Spleen (tissue), 11 donors: ENCODE measurements at regions not wholly inside any gene's neighbourhood (a gene's known extent, or its start where the extent isn't known, plus 50 kb on each side); places are given as distances from the start of the nearest gene placed in this dataset.

Experiments used
- DNase-seq: peaks from one replicate; pipeline ENCODE4 v3.0.0-alpha.2; 2020
- H3K27ac ChIP-seq, 8 donors: fragments of 200-600 bp; sonication (generic) in 7 of 8; 1 replicate in 4 of 8; 2 replicates in 4 of 8; pipeline versions ENCODE4 v1.5.0 to v1.8.0; 2016 to 2021; ENCODE audit warnings: inconsistent platforms in 4 of 8, mild to moderate bottlenecking in 4 of 8, moderate library complexity in 1 of 8
- H3K27me3 ChIP-seq, 7 donors: fragments of 200-600 bp; sonication (generic) in 6 of 7; replicated peaks in 1 of 7; 1 replicate in 4 of 7; 2 replicates in 3 of 7; pipeline versions ENCODE4 v1.5.0 to v1.8.0; 2016 to 2021; ENCODE audit warnings: inconsistent platforms in 3 of 7, mild to moderate bottlenecking in 1 of 7
- H3K36me3 ChIP-seq, 6 donors: fragments of 200-600 bp; sonication (generic) in 5 of 6; 1 replicate in 4 of 6; 2 replicates in 2 of 6; pipeline versions ENCODE4 v1.5.0 to v1.8.0; 2016 to 2021; ENCODE audit warnings: inconsistent platforms in 2 of 6
- H3K4me1 ChIP-seq, 6 donors: fragments of 200-600 bp; sonication (generic) in 5 of 6; 1 replicate in 3 of 6; 2 replicates in 3 of 6; pipeline versions ENCODE4 v1.5.0 to v1.8.0; 2016 to 2021; ENCODE audit warnings: inconsistent platforms in 3 of 6
- H3K4me3 ChIP-seq, 8 donors: fragments of 200-600 bp; sonication (generic) in 7 of 8; 1 replicate in 4 of 8; 2 replicates in 4 of 8; pipeline versions ENCODE4 v1.5.0 to v1.8.0; 2016 to 2021; ENCODE audit warnings: inconsistent platforms in 4 of 8, mild to moderate bottlenecking in 4 of 8, moderate library complexity in 2 of 8
- H3K9me3 ChIP-seq, 8 donors: fragments of 200-600 bp; sonication (generic) in 7 of 8; 1 replicate in 4 of 8; 2 replicates in 4 of 8; pipeline versions ENCODE4 v1.5.0 to v1.8.0; 2016 to 2021; ENCODE audit warnings: inconsistent platforms in 4 of 8
- CTCF ChIP-seq, 11 experiments: fragments of 200-600 bp in 7 of 11; fragments of 450-650 bp in 4 of 11; sonication (generic) in 4 of 11; IDR thresholded peaks in 8 of 11; conservative IDR thresholded peaks in 3 of 11; 1 replicate in 7 of 11; 2 replicates in 4 of 11; pipeline versions ENCODE4 v1.4.0 to v1.8.0; 2016 to 2021; ENCODE audit warnings: antibody characterized with exemption in 11 of 11, inconsistent platforms in 4 of 11, mild to moderate bottlenecking in 1 of 11
- POLR2A ChIP-seq, 3 donors: fragments of 450-650 bp; IDR thresholded peaks; one replicate each; pipeline ENCODE4 v1.5.1; 2017; ENCODE audit warnings: antibody characterized with exemption in 3 of 3, mild to moderate bottlenecking in 1 of 3
- POLR2AphosphoS5 ChIP-seq, 3 donors: sonication (generic); formaldehyde crosslinking; IDR thresholded peaks; one replicate each; pipeline ENCODE4 v1.5.1; 2017; ENCODE audit warnings: antibody characterized with exemption in 3 of 3
- WGBS, 5 donors: extraction: QIAGEN DNeasy Blood & Tissue Kit in 3 of 5; methylation state at CpG; one replicate each; pipeline versions ENCODE4 v1.1.5 to v1.1.7; 2013 to 2018; 5-methylcytosine and 5-hydroxymethylcytosine counted together
- intact Hi-C: fragments of 100-400 bp; cut with DNase I; formaldehyde crosslinking; loops from one replicate; pipeline ENCODE4 v1.15.0; 2023; ENCODE audit warnings: low total_unique reads
- donor health status: healthy with polysubstance abuse.
- donor health status: DM: no; HTN: no; CAD: no; lungs with moderate emphysema.
- donor health status: DM: no; HTN: no; CAD: no.
- donor health status: Bipolar disorder and iron deficiency.
- donor health status: healthy.
- donor health status: DM: no; HTN: no; CAD: no.
- donor health status: DM: yes; HTN: yes; CAD: no.

GRCh38 chr19:31570718-31571117, 221.5 kb upstream of the TSHZ3 start:
- no peaks in the 10 kb centered on the region for H3K36me3 ChIP-seq
- WGBS, 5 donors: 78 to 96% (median 88%) methylated on average over 4 of the region's 4 CpGs
- TF ChIP-seq POLR2A (IDR thresholded peaks at IDR 0.05): no peak
- no peak for TF ChIP-seq POLR2AphosphoS5 (IDR thresholded peaks at IDR 0.05)
- no peak for TF ChIP-seq CTCF (IDR thresholded peaks at IDR 0.05 in 8 of 11, conservative IDR thresholded peaks at IDR 0.05 in 3 of 11)
- H3K27me3 ChIP-seq: peaks cover 0 to 9% (median 0%) of the 10 kb centered on the region in 7 donors
- peaks cover 0 to 18% (median 0%) of the 10 kb centered on the region in 8 donors for H3K9me3 ChIP-seq
- DNase-seq: no peak
- no peak overlapping the region for H3K27ac ChIP-seq
- H3K4me3 ChIP-seq: no peak overlapping the region
- H3K4me1 ChIP-seq: no peaks in the 10 kb centered on the region
- intact Hi-C loops: no loop called here

DNA sequence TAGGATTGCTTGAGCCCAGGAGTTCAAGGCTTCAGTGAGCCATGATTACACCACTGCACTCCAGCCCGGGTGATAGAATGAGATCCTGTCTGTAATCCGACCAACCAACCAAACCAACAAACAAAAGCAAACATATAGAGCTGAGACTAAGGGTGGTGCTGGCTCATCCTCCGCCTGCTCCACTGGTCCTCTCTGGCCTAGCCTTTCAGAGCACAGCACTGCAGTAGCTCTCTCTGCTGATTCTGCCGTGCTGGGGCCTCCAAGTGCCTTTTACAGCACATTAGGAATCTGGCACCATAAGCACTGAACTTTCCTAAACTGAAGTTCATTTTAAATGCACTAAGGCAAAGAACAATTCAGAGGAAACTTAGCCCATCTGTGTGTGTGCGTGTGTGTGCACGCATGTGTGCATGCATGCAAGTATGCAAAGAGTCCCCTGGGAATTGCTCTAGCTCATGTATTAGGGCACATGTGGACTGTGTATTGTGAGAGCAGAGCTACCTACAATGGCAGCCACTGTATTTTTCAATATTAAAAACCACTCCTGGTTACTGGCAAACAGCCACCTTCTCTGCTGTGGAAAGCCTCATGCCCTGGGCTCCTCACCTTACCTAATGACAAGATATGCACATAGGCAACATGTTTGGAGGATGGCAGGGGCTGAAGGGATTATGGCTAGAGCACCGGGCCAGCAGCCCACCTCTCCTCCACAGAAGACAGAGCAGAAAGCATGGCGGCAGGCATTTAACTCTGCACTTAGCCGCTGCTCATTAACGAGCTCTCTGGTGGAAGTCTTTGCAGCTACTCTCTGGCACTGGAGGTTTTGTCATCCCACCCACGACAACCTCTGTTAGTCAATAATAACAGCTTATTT, 223.1 kb upstream of the TSHZ3 start:
- TF ChIP-seq CTCF (IDR thresholded peaks at IDR 0.05 in 8 of 11, conservative IDR thresholded peaks at IDR 0.05 in 3 of 11) (no peak), POLR2AphosphoS5 (IDR thresholded peaks at IDR 0.05) (no peak), POLR2A (IDR thresholded peaks at IDR 0.05) (no peak)
- Histone ChIP-seq H3K27me3 (peaks cover 0 to 9% (median 0%) of the 10 kb centered on the region in 7 donors), H3K4me1 (peaks cover 0 to 5% (median 0%) of the 10 kb centered on the region in 6 donors), H3K4me3 (no peak overlapping the region), H3K9me3 (peaks cover 0 to 4% (median 0%) of the 10 kb centered on the region in 8 donors), H3K27ac (no peak overlapping the region), H3K36me3 (no peaks in the 10 kb centered on the region)
- 83 to 87% (median 84%) methylated on average over 11 of the region's 11 CpGs for WGBS, 5 donors
- no peak for DNase-seq
- intact Hi-C loops: no loop called here

- Histone ChIP-seq H3K36me3 (no peaks in the 10 kb centered on the region), H3K9me3 (peaks cover 0 to 4% (median 0%) of the 10 kb centered on the region in 8 donors), H3K4me1 (peaks cover 0 to 8% (median 0%) of the 10 kb centered on the region in 6 donors), H3K27ac (no peak overlapping the region), H3K4me3 (no peak overlapping the region), H3K27me3 (peaks cover 0 to 9% (median 0%) of the 10 kb centered on the region in 7 donors)
- no peak for DNase-seq
- intact Hi-C loops: no loop called here
- TF ChIP-seq POLR2AphosphoS5 (IDR thresholded peaks at IDR 0.05): no peak
- TF ChIP-seq CTCF (IDR thresholded peaks at IDR 0.05 in 8 of 11, conservative IDR thresholded peaks at IDR 0.05 in 3 of 11): no peak
- WGBS, 5 donors: 92 to 96% (median 95%) methylated on average over 8 of the region's 8 CpGs
These were observed 223.7 kb upstream of the TSHZ3 start for GRCh38 chr19:31572976-31573298.

DNA sequence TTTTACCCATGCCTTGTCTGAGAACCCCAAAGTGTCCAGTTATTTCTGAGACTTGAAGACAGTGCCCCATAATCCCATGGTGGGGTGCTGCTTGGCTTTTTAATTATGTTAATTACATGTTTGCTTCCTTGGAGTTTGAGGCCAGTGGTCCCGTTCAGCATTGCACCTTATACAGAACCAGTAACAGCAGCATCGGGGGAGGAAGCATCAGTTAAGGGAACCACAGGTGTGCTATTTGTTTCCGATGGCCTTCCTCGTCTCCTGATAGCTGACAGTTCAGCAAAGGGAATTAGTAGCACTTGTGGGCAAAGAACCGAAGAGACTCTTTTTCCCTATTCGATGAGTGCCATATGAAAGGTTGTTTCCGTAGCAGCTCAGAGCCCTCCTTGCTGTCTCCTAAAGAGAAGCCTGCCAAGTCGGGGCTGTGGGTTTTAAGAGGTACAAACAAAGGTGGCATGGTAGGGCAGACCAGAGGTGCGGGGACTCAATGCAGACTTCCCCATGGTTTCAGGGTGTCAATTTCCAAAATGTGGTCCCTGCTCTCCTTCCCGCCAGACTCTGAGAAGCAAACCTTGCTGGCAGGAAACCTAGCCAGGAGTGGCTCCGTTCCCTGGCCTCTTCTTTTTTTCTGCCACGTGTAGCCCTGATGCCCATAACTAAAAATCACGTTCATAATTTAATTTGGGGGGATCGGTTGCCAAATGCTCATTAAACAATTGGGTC, 225.2 kb upstream of the TSHZ3 start:
- WGBS, 5 donors: 77 to 82% (median 80%) methylated on average over 14 of the region's 14 CpGs
- intact Hi-C loops: no loop called here
- TF ChIP-seq POLR2A (IDR thresholded peaks at IDR 0.05) (no peak), CTCF (IDR thresholded peaks at IDR 0.05 in 8 of 11, conservative IDR thresholded peaks at IDR 0.05 in 3 of 11) (no peak), POLR2AphosphoS5 (IDR thresholded peaks at IDR 0.05) (no peak)

More for the DNA sequence above, 225.2 kb upstream of the TSHZ3 start:
- Histone ChIP-seq H3K27ac (no peak overlapping the region), H3K9me3 (no peaks in the 10 kb centered on the region), H3K27me3 (peaks cover 0 to 9% (median 0%) of the 10 kb centered on the region in 7 donors), H3K4me3 (no peak overlapping the region), H3K4me1 (peaks cover 0 to 8% (median 0%) of the 10 kb centered on the region in 6 donors), H3K36me3 (no peaks in the 10 kb centered on the region)
- no peak for DNase-seq
